ENCODE measurements at regions not wholly inside any gene's neighbourhood (a gene's known extent, or its start where the extent isn't known, plus 50 kb on each side); places are given as distances from the start of the nearest gene placed in this dataset.

DNA sequence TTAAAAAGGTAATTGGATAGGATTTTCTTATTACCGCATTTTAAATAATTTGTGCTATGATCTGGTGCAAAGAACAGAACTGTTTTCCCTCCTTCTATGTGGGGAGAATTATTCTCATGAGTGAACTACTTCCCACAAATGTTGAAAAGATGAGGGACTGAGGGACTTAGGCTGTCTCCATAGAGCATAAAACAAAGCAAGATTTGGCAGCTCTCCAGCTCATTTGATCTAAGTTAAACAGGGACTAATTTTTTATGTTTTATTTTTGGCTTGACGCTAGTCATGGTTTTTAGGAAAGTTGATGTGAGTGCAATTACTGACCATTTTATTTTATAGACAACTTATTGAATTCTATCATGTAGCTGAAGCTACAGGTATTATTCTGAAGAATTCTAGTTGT lies 362.3 kb downstream of the HLX start:
- TF ChIP-seq, protein P1, sequence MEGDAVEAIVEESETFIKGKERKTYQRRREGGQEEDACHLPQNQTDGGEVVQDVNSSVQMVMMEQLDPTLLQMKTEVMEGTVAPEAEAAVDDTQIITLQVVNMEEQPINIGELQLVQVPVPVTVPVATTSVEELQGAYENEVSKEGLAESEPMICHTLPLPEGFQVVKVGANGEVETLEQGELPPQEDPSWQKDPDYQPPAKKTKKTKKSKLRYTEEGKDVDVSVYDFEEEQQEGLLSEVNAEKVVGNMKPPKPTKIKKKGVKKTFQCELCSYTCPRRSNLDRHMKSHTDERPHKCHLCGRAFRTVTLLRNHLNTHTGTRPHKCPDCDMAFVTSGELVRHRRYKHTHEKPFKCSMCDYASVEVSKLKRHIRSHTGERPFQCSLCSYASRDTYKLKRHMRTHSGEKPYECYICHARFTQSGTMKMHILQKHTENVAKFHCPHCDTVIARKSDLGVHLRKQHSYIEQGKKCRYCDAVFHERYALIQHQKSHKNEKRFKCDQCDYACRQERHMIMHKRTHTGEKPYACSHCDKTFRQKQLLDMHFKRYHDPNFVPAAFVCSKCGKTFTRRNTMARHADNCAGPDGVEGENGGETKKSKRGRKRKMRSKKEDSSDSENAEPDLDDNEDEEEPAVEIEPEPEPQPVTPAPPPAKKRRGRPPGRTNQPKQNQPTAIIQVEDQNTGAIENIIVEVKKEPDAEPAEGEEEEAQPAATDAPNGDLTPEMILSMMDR (IDR thresholded peaks at IDR 0.05), result no peak
- TF ChIP-seq ZFX (IDR thresholded peaks at IDR 0.05; ENCODE audit: borderline replicate concordance), result no peak
